GM18867 (cell line): ENCODE measurements at regions not wholly inside any gene's neighbourhood (a gene's known extent, or its start where the extent isn't known, plus 50 kb on each side); places are given as distances from the start of the nearest gene placed in this dataset.
"Not testable (repeated sequence)": the region's sequence is repeated elsewhere in the genome, so short reads cannot be mapped to it uniquely, and the experiment has no call there.

Source experiments
- ATAC-seq: cut with Tn5 transposase; IDR thresholded peaks from one replicate; pipeline ENCODE4 v1.9.1; 2021; ENCODE audit warnings: mild to moderate bottlenecking, moderate library complexity; ENCODE audit not compliant: unreplicated experiment

DNA sequence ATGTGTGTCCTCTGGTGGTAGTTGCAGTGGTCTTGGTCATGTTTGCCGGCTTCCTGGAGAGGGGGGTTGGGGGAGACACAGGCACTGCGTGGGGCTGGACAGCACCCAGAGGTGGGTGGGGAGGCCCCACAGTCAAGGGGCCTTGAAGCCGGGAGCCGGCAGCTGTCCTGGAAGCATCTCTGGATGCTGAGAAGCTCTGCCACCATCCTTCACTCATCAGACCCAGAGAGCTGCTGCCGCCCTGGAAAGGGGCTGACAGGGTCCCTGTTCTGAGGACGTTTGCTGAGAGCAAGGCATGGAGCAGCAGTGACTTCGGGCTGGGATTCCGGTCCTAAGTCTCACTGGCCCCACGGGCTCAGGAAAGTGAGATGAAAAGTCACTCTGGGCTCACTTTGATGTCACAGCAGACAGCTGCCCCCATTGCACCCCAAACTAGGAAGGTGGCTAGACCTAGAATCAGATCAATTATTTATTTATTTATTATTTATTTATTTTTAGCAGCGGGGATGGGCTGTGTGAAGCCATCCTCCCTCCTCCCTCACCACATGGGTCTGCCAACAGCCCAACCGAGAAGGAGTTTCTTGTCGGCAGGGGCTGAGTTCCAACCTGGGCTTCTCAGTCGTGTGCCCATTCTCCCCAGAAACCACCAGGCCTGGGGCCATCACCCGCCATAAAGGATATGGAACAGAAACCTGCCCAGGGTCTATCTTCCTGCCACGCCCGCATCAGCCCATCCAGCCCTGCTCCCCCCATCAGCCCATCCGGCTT lies 547.4 kb downstream of the PTPRU start:
- ATAC-seq = no peak

DNA sequence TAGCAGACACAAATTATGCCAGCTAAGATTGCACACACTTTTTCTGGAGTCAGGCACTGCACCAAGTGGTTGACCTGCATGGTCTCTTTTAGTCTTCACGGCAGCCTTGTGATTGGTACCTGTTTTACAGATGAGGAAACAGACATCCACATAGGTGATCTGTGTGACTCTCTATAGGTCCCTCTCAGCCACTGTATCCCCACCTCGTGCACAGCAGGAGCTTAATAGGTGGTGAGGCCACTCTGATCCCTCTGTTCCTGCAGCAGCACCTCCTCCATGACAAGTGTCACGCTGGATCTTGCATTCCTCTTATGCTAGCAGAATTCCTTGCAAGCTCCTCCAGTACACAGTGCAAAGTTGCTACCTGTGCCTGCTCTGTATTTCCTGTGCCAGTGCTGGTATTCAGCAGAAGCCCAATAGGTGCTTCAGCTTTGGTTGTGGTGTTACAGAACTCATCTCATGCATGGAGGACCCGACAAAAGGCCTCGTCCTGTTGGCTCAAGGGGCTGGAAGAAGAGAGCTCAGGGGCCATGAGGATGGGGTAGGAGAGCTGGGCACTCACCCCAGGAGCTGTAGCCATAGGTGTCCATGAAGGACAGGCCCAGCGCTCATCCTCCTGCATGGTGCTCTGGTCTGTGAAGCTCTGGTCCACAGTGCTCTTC lies 546.7 kb downstream of the PTPRU start:
- ATAC-seq = no peak

DNA sequence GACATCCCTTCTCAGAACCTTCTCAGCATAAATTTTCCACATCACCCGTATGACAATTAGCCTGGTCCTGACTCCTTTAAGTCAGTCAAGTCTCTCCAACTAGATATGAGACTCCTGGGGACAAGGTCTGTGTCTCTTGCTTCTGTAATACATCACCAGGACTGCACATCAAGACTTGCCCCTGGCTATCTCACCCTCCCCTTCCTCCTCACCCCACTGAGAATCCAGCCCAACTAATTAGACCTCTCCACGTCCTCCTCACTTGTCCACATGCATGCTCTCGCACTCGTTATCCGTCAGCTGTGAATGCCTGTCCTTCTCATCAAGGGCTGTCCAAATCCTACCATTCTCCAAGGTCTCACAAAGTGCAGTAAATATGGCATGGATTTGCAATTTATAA lies 542.8 kb downstream of the PTPRU start:
- no peak for ATAC-seq

DNA sequence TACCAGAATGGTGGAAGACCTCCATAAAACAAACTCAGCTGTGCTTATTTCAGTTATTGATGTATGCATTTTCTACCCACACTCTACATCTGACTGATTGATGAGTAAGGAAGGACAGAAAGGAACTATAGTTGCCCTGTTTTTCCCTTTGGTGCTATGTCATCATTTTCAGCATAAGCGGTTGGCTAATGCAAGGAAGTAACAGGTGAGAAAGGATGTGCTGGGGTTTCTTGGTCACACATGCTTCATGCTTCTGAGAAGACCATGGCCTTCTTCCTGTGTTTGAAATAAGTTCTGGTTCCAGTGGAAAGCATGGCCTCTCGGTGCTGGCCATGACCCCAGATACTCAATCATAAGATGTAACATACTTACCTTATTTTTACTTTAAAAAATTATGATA lies 541.2 kb downstream of the PTPRU start:
- ATAC-seq = no peak

DNA sequence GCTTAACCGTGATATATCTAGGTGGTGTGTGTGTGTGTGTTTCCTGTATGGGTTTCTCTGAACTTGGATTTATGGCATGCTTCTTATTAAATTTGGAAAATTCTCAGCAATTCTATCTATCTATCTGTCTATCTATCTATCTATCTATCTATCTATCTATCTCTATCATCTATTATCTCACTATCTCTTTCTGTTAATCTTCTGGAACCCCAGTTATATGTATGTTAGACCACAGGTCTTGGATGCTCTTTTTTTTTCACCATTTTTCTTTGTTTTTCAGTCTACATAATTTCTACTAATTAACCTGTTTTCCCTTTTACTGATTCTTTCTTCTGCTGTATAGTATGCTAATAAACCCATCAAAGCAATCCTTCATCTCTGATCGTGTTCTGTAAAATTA lies 538.0 kb downstream of the PTPRU start:
- ATAC-seq = no peak

DNA sequence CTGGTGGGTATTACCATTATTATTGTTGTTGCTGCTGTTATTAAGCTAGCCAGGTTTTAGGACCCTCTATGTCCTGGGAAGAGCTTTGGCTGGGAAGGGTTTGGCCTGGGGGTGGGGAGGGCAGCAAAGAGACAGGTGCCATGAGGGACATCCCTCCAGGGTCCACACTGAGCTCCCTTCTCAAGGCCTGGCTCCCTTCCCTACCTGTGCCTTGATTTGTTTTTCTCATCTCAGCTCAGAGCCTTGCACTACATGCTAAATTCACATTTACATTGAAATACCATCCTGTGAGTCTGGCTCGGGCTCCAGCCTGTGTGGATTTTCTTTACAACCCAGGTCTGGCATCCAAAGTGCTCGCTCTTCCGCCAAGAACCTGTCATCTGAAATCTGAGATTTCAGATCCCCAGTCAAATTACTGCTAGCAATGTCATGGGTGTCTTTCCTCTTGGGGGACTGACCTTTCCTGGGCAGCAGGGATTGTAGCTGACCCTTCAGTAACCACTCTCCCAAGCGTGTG lies 536.3 kb downstream of the PTPRU start:
- no peak for ATAC-seq

DNA sequence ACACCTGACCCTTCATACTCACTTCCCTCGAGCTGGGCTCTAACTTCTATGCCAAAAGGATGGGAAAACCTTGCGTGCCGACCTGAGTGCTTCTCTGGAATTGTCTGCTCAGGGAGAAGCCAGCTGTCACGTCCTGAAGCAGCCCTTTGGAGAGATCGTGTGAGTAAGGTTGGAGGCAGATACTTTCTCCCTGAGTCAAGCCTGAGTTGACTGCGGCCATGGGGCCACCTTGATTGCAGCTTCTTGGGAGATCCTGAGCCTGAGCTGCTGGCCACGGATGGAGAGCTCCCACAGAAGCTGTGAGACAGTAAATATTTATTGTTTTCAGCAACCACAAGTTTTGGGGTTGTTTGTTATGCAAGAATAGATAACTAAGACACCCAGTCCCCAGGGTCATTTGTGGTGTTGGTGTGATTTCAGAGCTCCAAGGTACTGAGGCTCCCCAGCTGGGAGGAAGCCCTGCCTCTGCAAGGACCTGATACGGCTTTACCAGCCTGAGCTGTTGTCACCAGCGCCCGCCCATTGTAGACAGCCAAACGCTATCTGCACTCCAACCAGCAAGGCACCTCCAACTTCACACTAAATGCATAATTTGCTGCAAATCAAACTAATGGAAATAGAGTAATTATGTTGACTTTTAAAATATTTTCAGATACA lies 531.6 kb downstream of the PTPRU start:
- no peak for ATAC-seq

DNA sequence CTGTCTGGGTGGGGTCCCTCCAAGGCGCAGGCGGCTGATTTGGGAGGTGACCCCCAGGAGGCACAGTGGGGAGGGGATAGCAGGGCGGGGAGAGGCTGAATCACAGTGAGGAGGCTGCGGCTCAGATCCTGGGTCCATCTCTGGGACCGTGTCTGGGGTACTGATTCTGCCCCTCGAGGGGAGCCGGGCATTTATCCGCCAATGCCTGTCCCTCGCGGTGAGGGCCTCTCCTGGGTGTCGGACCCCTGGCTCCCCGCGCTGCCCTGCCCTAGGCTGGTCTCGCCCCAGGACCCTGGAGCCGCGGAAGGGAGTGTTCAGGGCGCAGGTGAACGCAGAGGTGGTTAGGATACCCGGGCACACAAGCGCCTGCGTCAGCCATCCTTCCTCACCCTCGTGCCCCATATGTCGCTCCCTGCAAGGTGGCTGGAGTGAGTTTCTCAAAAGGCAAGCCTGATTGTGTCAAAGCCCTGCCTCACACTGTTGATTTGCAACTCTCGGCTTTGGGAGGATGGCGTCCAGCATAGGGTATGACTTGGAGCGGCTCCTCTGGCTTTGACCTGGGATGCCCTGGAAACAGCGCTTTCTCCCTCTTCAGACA lies 530.9 kb downstream of the PTPRU start:
- ATAC-seq = no peak

DNA sequence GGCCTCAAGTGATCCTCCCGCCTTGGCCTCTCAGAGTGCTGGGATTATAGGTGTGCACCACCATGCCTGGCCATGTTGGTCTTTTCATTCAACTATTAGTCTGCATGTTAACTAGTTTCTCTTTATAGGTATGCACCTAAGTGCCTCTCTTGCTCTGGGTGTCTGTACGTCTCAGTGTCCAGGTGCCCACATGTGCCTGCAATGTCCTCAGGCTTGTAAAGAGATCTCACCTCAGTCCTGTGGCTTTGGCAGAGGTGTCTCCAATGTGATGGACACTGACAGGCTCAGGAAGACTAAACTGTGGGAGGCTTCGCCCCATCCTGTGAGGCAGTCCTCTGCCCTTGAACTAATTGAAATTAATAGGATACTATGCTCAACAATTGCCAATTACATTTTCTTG lies 526.3 kb downstream of the PTPRU start:
- no peak for ATAC-seq

DNA sequence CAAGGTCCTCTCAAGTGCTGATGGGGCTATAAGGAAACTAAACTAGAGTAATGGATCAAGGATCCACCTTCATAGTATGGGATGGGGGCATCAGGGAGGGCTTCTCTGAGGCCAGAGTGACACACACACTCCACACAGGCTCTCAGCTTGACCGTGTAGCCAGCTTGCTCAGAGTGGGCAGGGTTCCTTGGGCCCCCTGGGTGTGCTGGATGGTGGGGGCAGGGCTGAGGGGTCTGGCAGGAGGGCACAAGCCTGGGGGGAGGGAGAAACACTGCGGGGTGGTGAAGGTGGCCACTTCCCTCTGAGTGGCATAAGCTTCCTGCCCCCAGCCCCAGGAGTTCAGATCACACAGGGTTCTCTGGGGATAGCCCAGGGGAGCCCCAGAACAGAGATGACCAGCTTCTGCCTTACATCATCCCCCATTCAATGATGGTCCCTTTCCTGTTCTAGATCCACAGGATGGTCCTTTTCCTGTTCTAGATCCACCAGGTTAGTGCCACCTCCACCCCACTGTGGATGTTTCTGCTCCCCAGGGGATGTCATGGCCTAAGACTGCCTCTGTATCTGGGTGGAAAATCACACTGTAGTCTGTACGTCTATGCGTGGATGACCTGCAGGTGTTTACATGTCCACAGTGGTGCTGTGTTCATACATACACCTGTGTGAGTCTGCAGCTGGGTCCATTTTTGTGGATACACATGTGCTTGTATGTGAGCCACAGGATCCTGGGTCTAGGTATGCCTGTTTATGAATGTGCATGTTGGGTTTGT lies 525.0 kb downstream of the PTPRU start:
- no peak for ATAC-seq

DNA sequence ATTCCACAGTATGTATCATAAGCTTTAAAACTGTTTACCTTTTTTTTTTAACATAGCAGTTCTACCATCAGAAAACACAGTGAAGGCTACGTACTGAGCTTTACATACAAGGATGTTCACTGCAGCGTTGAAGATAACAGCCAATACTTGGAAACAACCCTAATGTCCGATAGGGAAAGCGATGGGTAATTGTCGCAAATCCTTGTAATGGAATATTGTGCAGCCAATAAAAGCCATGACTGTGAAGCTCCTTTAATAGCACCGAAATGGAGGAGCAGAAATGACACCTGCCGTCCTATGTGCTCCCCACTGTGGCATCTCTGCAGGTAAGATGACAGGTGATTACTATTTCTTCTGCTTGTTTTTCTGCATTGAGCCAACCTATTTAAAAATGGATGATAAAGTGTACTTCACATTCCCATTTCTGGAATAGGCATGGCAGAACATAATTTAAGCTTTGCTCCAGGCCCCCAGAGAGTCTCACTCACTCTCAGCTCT lies 523.8 kb downstream of the PTPRU start:
- ATAC-seq = no peak

DNA sequence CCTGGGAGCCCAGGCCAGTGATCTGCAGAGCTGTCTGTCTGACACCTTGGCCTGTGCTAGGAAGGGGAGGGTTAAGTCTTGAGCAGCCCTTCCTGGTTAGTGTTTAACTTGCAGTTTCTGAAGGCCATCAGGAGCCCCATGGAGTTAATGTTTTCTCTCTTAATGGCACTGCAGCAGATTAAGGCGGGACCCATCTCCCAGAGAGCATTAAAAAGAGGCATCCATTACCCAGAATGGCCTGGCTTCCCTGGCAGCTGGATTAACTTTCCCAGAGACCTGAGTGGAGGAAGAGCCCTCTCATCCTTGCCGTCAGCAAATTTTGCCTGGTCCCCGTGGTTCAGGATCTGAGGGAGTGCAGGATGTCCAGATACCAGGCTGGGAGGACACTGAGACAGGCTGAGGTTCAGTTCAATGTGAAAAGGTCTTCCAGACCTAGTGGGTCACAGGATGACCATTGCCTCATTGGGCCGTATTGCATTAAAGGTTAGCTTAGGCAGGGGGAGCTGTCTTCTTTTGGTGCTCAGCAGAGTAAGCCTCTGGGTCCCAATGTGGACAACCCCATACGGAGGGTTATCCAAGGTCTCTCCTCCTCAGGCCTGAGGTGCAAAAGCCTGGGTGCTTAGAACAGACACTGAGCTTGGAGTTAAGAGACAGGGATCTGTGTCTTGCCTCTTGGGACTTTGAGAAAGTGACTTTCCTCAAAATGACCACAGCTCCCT lies 522.6 kb downstream of the PTPRU start:
- ATAC-seq = no peak

DNA sequence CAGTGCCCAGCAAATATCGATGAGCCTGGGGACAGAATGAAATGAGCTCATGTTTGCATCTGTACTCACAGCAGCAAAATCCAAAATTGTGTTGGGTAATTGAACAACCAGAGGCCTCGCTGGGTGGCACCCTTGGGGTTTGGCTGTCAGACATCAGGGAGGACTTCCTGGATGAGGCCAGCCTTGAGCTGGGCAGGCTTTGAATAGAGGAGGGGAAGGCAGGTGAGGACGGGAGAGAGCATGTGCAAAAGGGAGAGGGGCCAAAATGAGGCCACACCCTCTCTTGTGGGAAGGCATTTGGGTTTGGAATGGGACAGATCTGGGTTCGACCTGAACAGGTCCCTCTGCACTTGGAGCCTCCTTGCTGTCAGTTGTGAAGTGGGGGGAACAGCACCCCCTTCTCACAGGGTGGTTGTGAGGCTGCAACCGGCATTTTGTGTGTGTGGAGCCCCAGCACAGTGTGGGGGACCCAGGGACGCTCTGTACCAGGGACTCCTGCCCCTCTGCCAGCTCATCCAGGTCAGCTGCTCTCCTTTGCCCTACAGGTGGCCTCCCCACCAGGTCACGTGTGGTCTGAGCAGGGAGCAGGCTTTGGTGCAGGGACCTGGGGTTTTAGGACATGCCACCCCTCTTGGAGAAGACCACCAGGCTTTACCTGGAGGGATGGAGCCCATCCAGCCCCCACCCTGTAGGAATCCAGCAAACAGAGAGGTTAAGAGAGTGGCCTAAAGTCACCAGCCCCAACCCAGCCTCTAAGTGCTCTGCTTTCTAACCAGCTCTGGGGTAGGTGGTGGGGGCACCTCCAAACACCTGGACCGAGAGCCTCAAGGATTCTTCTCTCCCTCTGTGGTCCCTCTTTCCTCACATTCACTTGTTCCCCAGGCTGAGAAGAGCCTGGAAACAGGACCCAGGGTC lies 521.8 kb downstream of the PTPRU start:
- ATAC-seq = no peak

DNA sequence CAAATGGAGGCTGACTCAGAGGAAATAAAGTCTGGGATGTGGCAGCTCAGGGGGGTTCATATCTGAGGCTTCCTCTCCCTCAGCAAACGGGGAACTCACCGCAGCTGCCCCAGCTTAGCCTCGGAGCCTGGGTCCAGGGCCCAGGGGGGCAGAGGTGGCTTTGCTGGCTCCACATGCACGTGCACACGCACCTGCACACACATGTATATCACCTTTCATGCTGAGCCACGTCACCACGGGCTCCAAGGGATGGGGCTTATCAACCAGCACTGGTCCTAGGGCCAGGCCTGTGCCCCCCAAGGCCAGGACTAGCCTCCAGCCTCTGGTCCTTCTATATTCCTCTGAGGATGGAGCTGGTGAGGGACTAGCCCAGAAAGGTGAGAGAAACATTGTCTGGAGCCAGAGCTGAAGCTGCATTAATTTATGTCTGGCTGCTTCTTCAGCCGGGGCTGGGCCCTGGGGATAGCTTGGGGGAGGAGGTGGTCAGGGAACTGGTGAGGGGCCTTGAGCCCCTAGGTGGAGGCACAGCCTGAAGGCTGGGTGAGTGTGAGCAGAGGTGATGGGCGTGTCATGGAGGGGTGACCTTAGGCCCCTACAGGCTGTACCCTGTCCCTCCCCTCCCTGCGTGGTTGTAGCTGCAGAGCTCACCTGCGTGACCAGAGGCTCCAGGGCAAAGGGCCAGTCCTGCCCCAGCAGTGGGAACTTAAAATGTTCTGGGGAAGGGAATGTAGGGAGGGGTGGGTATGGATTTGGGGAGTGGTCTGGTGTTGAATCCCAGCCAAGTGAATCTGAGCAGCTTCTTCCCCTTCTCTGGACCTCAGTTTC lies 520.8 kb downstream of the PTPRU start:
- ATAC-seq = no peak

DNA sequence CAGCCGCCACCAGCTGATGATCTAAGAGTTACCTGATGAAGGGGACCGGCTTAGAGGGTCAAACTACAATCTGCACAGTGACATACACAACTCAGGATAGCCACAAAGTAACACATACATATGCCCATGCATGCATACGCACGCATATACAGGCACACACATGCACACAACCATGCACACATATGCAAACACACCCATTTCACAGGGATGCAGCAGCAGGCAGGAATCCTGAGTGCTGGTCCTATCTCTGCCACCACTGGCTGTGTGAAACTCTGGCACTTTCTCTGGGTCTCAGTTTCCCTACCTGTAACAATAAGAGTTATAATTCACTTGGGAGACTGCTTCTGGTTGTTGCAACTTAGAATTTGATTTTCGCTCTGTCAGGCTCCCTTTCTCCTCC lies 520.2 kb downstream of the PTPRU start:
- no peak for ATAC-seq

DNA sequence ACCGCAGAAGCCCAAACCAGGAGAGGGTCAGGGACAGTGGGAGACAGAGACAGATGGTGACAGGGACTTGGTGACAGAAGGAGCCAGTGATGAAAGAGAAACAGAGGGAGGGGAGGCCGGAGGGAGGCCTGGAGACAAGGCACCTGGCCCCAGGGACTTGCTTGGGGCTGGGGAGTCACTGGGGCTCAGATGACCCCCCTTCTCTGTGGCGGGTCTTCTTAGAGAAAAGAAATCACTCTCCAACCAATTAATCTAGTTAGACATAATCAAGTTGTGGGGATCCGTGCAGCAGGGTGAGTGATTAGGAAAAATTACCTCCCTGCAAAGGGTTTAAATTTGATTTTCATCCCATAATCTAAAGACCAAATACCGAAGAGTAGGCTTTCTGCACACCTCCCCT lies 519.8 kb downstream of the PTPRU start:
- no peak for ATAC-seq

DNA sequence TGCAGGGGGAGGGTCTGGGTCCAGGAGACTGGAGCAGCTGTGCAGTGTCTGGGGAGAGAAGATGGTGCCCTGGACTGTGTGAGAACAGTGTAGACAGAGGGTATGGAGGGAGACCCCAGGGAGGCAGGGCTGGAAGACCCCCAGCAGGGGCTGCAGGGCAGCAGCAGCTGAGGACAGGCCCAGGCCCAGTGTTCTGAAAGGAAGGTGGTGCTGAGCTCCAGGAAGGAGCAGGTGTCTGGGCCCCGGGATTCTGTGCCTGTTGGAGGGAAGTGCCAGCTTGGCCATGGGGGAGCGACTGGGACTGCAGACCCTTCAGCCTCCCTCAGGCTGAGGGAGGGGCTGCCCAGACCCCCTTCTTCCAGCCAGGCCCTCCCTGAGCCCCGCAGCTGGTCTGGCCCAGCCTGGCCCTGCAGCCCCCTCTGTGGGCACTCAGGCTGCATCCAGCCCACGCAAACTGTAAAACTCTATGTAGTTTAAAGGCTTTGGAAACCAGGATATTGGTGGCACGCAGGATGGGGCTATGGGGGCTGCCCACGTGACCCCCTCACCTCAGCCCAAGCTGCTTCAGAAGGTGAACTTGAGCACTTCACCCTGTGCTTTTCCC lies 519.2 kb downstream of the PTPRU start:
- ATAC-seq = not testable (repeated sequence)
